Activated CD4-positive, alpha-beta T cell treated with anti-CD3 and anti-CD28 coated beads, Interleukin-2, amount 50 U/mL, for 16 hours (primary cell): ENCODE measurements at regions not wholly inside any gene's neighbourhood (a gene's known extent, or its start where the extent isn't known, plus 50 kb on each side); places are given as distances from the start of the nearest gene placed in this dataset.

ENCODE experiments used
- DNase-seq: peaks from one replicate; pipeline ENCODE4 v3.0.0-alpha.2; 2020

GRCh38 chr14:98274596-98274995, 997.4 kb downstream of the BCL11B start:
- no peak for DNase-seq

GRCh38 chr14:98278800-98279199, 993.2 kb downstream of the BCL11B start:
- DNase-seq, result no peak

- DNase-seq, result no peak
These were observed 991.6 kb downstream of the BCL11B start for GRCh38 chr14:98280436-98280835.

GRCh38 chr14:98288825-98289224, 983.2 kb downstream of the BCL11B start:
- DNase-seq, result no peak

GRCh38 chr14:98290596-98290995, 981.4 kb downstream of the BCL11B start:
- no peak for DNase-seq

GRCh38 chr14:98292191-98292590, 979.8 kb downstream of the BCL11B start:
- DNase-seq, result no peak

GRCh38 chr14:98293576-98293975, 978.4 kb downstream of the BCL11B start:
- no peak for DNase-seq

GRCh38 chr14:98296895-98297294, 975.1 kb downstream of the BCL11B start:
- no peak for DNase-seq

- no peak for DNase-seq
These were observed 974.4 kb downstream of the BCL11B start for GRCh38 chr14:98297567-98297966.

GRCh38 chr14:98298481-98299244, 973.3 kb downstream of the BCL11B start:
- no peak for DNase-seq

GRCh38 chr14:98301681-98302080, 970.3 kb downstream of the BCL11B start:
- DNase-seq, result no peak

GRCh38 chr14:98304574-98304973, 967.4 kb downstream of the BCL11B start:
- DNase-seq, result no peak

GRCh38 chr14:98309591-98309990, 962.4 kb downstream of the BCL11B start:
- DNase-seq, result no peak

- DNase-seq, result no peak
These were observed 960.0 kb downstream of the BCL11B start for GRCh38 chr14:98312006-98312405.

GRCh38 chr14:98321841-98322240, 950.2 kb downstream of the BCL11B start:
- DNase-seq, result no peak

GRCh38 chr14:98323836-98324235, 948.2 kb downstream of the BCL11B start:
- no peak for DNase-seq

- no peak for DNase-seq
These were observed 946.2 kb downstream of the BCL11B start for GRCh38 chr14:98325761-98326160.

GRCh38 chr14:98328496-98328895, 943.5 kb downstream of the BCL11B start:
- no peak for DNase-seq

- no peak for DNase-seq
These were observed 937.8 kb downstream of the BCL11B start for GRCh38 chr14:98334186-98334585.

- no peak for DNase-seq
These were observed 930.8 kb downstream of the BCL11B start for GRCh38 chr14:98341211-98341610.

GRCh38 chr14:98345161-98345560, 926.8 kb downstream of the BCL11B start:
- no peak for DNase-seq

- no peak for DNase-seq
These were observed 924.3 kb downstream of the BCL11B start for GRCh38 chr14:98347686-98348085.

GRCh38 chr14:98348505-98348904, 923.5 kb downstream of the BCL11B start:
- no peak for DNase-seq

GRCh38 chr14:98350213-98350612, 921.8 kb downstream of the BCL11B start:
- DNase-seq, result no peak

GRCh38 chr14:98364961-98365360, 907.0 kb downstream of the BCL11B start:
- DNase-seq, result no peak
